ENCODE measurements at regions not wholly inside any gene's neighbourhood (a gene's known extent, or its start where the extent isn't known, plus 50 kb on each side); places are given as distances from the start of the nearest gene placed in this dataset.

- no peaks in the 10 kb centered on the region for H3K79me2 ChIP-seq (replicated peaks; ENCODE audit: insufficient read depth)
- ATAC-seq: no peak
Measured at GRCh38 chr1:209023790-209024189, 559.7 kb upstream of the CAMK1G start.

GRCh38 chr1:209029737-209030136 is 553.8 kb upstream of the CAMK1G start:
- Mint-ChIP-seq H3K9me3 (no peaks in the 10 kb centered on the region), H3K27ac (peak overlapping the region; percentile 2; the same call in 1 of the 2 replicates), H3K36me3 (ENCODE audit: low read depth) (no peaks in the 10 kb centered on the region; the same call in 2 of the 3 replicates), H3K27me3 (ENCODE audit: insufficient read depth, low read depth, poor library complexity) (no peaks in the 10 kb centered on the region), H3K4me1 (peaks cover 3% of the 10 kb centered on the region; the same call in 2 of the 3 replicates), H3K4me3 (no peak overlapping the region)
- Histone ChIP-seq H3K4me2 (no peak overlapping the region), H4K20me1 (replicated peaks; ENCODE audit: insufficient read depth) (no peaks in the 10 kb centered on the region), H3K9me2 (ENCODE audit: insufficient read depth) (no peaks in the 10 kb centered on the region), H3K4me3 (no peak overlapping the region), H3K36me3 (ENCODE audit: insufficient read depth) (no peaks in the 10 kb centered on the region), H2AFZ (no peak overlapping the region), H3K79me2 (replicated peaks; ENCODE audit: insufficient read depth) (no peaks in the 10 kb centered on the region), H3F3A (replicated peaks; ENCODE audit: low read depth) (no peaks in the 10 kb centered on the region), H3K27me3 (ENCODE audit: insufficient read depth) (no peaks in the 10 kb centered on the region), H3K27ac (ENCODE audit: low read depth) (no peak overlapping the region), H3K4me1 (ENCODE audit: insufficient read depth) (no peaks in the 10 kb centered on the region)
- DNase-seq (ENCODE audit: low spot score): peak; percentile 11
- no peak for ATAC-seq
- peak; percentile 25 to 37 for TF ChIP-seq CTCF (conservative IDR thresholded peaks at IDR 0.05; ENCODE audit: low read depth in 2 of 2)
- TF ChIP-seq ZNF331 (CRISPR knock-in tag; IDR thresholded peaks at IDR 0.05; ENCODE audit: low read depth): no peak
- TF ChIP-seq POLR2AphosphoS5 (IDR thresholded peaks at IDR 0.05; ENCODE audit: low read depth): no peak

More at GRCh38 chr1:209023790-209024189, 559.7 kb upstream of the CAMK1G start:
- peaks cover 26% of the 10 kb centered on the region for H3K36me3 Mint-ChIP-seq (ENCODE audit: low read depth)
- H3K4me1 Mint-ChIP-seq: no peaks in the 10 kb centered on the region
- Histone ChIP-seq H3K27ac (ENCODE audit: low read depth) (no peak overlapping the region), H3K36me3 (ENCODE audit: insufficient read depth) (0 out of 2 replicates have a peak, but pooled peaks cover 3% of the 10 kb centered on the region), H3K4me2 (no peak overlapping the region), H3K9me2 (ENCODE audit: insufficient read depth) (0 out of 2 replicates have a peak, but pooled peaks cover 3% of the 10 kb centered on the region), H3K4me3 (no peak overlapping the region), H3K27me3 (ENCODE audit: insufficient read depth) (no peaks in the 10 kb centered on the region), H4K20me1 (replicated peaks; ENCODE audit: insufficient read depth) (no peaks in the 10 kb centered on the region), H3F3A (replicated peaks; ENCODE audit: low read depth) (no peaks in the 10 kb centered on the region), H3K4me1 (ENCODE audit: insufficient read depth) (no peaks in the 10 kb centered on the region), H2AFZ (no peak overlapping the region)
- H3K27ac Mint-ChIP-seq: no peak overlapping the region
- no peak overlapping the region for H3K4me3 Mint-ChIP-seq
- H3K27me3 Mint-ChIP-seq (ENCODE audit: insufficient read depth, low read depth, poor library complexity): no peaks in the 10 kb centered on the region
- H3K9me3 Mint-ChIP-seq: peaks cover 29% of the 10 kb centered on the region
- no peak for DNase-seq (ENCODE audit: low spot score)
- TF ChIP-seq ZNF331 (CRISPR knock-in tag; IDR thresholded peaks at IDR 0.05; ENCODE audit: low read depth) (no peak), EZH2 (IDR thresholded peaks at IDR 0.05; ENCODE audit: low read depth, unreplicated experiment) (no peak), ETS1 (IDR thresholded peaks at IDR 0.05) (no peak), EZH2phosphoT487 (IDR thresholded peaks at IDR 0.05; ENCODE audit: unreplicated experiment) (no peak), CREB1 (CRISPR knock-in tag; IDR thresholded peaks at IDR 0.05; ENCODE audit: low read depth) (no peak), CTCF (conservative IDR thresholded peaks at IDR 0.05; ENCODE audit: low read depth in 2 of 2) (no peak)

All from GM23338 (cell line).